RCC 7860 (cell line): ENCODE measurements at regions not wholly inside any gene's neighbourhood (a gene's known extent, or its start where the extent isn't known, plus 50 kb on each side); places are given as distances from the start of the nearest gene placed in this dataset.

ENCODE experiments used
- DNase-seq: peaks from one replicate; pipeline ENCODE4 v3.0.0-alpha.2; 2015; ENCODE audit warnings: low spot score
- FAIRE-seq: peaks from 2 replicates; lab custom pipeline; 2012; peaks lifted over from hg19 to GRCh38; lab: Jason Lieb, UNC

GRCh38 chr5:107092695-107093094 lies 578.0 kb downstream of the EFNA5 start:
- DNase-seq = peak; percentile 42
- no peak for FAIRE-seq

GRCh38 chr5:107090506-107090905 lies 580.2 kb downstream of the EFNA5 start:
- DNase-seq (no peak), FAIRE-seq (no peak)

- FAIRE-seq (no peak), DNase-seq (no peak)
These were observed 581.8 kb downstream of the EFNA5 start for GRCh38 chr5:107088907-107089306.

- DNase-seq = peak; percentile 9
- peak; percentile 42 for FAIRE-seq
These were observed 585.2 kb downstream of the EFNA5 start for GRCh38 chr5:107085572-107085971.

GRCh38 chr5:107074996-107075395 lies 595.7 kb downstream of the EFNA5 start:
- FAIRE-seq (peak; percentile 93), DNase-seq (peak; percentile 82)

- no peak for DNase-seq
- no peak for FAIRE-seq
These were observed 597.8 kb downstream of the EFNA5 start for GRCh38 chr5:107072967-107073366.

GRCh38 chr5:107072440-107072839 lies 598.3 kb downstream of the EFNA5 start:
- DNase-seq (no peak), FAIRE-seq (no peak)

- FAIRE-seq (no peak), DNase-seq (no peak)
These were observed 602.0 kb downstream of the EFNA5 start for GRCh38 chr5:107068782-107069181.

GRCh38 chr5:107067395-107067794 lies 603.3 kb downstream of the EFNA5 start:
- FAIRE-seq = no peak
- no peak for DNase-seq

GRCh38 chr5:107063511-107063910 lies 607.2 kb downstream of the EFNA5 start:
- no peak for DNase-seq
- FAIRE-seq = no peak

GRCh38 chr5:107058803-107059202 lies 611.9 kb downstream of the EFNA5 start:
- FAIRE-seq (no peak), DNase-seq (no peak)

GRCh38 chr5:107058235-107058634 lies 612.5 kb downstream of the EFNA5 start:
- FAIRE-seq (no peak), DNase-seq (no peak)

- DNase-seq (no peak), FAIRE-seq (no peak)
These were observed 614.5 kb downstream of the EFNA5 start for GRCh38 chr5:107056278-107056677.

- FAIRE-seq (no peak), DNase-seq (no peak)
These were observed 623.7 kb downstream of the EFNA5 start for GRCh38 chr5:107047048-107047447.

GRCh38 chr5:107043665-107044064 lies 627.1 kb downstream of the EFNA5 start:
- DNase-seq = no peak
- FAIRE-seq = no peak

- no peak for FAIRE-seq
- DNase-seq = no peak
These were observed 629.8 kb downstream of the EFNA5 start for GRCh38 chr5:107040907-107041306.

GRCh38 chr5:107032629-107033028 lies 638.1 kb downstream of the EFNA5 start:
- FAIRE-seq (no peak), DNase-seq (no peak)

GRCh38 chr5:107028938-107029337 lies 641.8 kb downstream of the EFNA5 start:
- no peak for FAIRE-seq
- no peak for DNase-seq

GRCh38 chr5:107025712-107026497 lies 644.8 kb downstream of the EFNA5 start:
- FAIRE-seq (no peak), DNase-seq (no peak)

- DNase-seq = no peak
These were observed 647.0 kb downstream of the EFNA5 start for GRCh38 chr5:107023732-107024131.

GRCh38 chr5:107021575-107021974 lies 649.2 kb downstream of the EFNA5 start:
- FAIRE-seq (no peak), DNase-seq (no peak)

More at GRCh38 chr5:107023732-107024131, 647.0 kb downstream of the EFNA5 start:
- FAIRE-seq = no peak

- DNase-seq = no peak
- no peak for FAIRE-seq
These were observed 650.1 kb downstream of the EFNA5 start for GRCh38 chr5:107020626-107021025.

- DNase-seq (no peak), FAIRE-seq (no peak)
These were observed 653.1 kb downstream of the EFNA5 start for GRCh38 chr5:107017616-107018015.
